HK-2 (cell line): ENCODE measurements at regions not wholly inside any gene's neighbourhood (a gene's known extent, or its start where the extent isn't known, plus 50 kb on each side); places are given as distances from the start of the nearest gene placed in this dataset.

Source experiments
- DNase-seq: peaks from one replicate; pipeline ENCODE4 v3.0.0-alpha.2; 2018; ENCODE audit not compliant: unreplicated experiment

- no peak for DNase-seq
Observed at GRCh38 chr6:167515873-167516507, 191.1 kb downstream of the TTLL2 start.

GRCh38 chr6:167517254-167517916 is 192.5 kb downstream of the TTLL2 start:
- DNase-seq, result no peak

- no peak for DNase-seq
Observed at GRCh38 chr6:167523426-167523825, 198.5 kb downstream of the TTLL2 start.

GRCh38 chr6:167524261-167525111 is 199.6 kb downstream of the TTLL2 start:
- no peak for DNase-seq

- DNase-seq, result no peak
Observed at GRCh38 chr6:167525774-167526173, 200.9 kb downstream of the TTLL2 start.

- no peak for DNase-seq
Observed at GRCh38 chr6:167526465-167527368, 201.8 kb downstream of the TTLL2 start.

- no peak for DNase-seq
Observed at GRCh38 chr6:167528239-167528638, 203.4 kb downstream of the TTLL2 start.

- no peak for DNase-seq
Observed at GRCh38 chr6:167528976-167529375, 204.1 kb downstream of the TTLL2 start.

- DNase-seq, result no peak
Observed at GRCh38 chr6:167529444-167530335, 204.8 kb downstream of the TTLL2 start.

GRCh38 chr6:167530951-167531350 is 206.1 kb downstream of the TTLL2 start:
- DNase-seq, result no peak

- DNase-seq, result no peak
Observed at GRCh38 chr6:167532410-167533288, 207.8 kb downstream of the TTLL2 start.

GRCh38 chr6:167533851-167534250 is 209.0 kb downstream of the TTLL2 start:
- no peak for DNase-seq

- DNase-seq, result no peak
Observed at GRCh38 chr6:167537816-167538215, 212.9 kb downstream of the TTLL2 start.

- DNase-seq, result no peak
Observed at GRCh38 chr6:167538746-167539145, 213.9 kb downstream of the TTLL2 start.

GRCh38 chr6:167540796-167541195 is 215.9 kb downstream of the TTLL2 start:
- no peak for DNase-seq

- DNase-seq, result no peak
Observed at GRCh38 chr6:167541544-167541943, 216.7 kb downstream of the TTLL2 start.

GRCh38 chr6:167543602-167544497 is 219.0 kb downstream of the TTLL2 start:
- DNase-seq, result no peak

GRCh38 chr6:167546611-167547327 is 221.9 kb downstream of the TTLL2 start:
- DNase-seq, result peak; percentile 56
